IMR-90 (cell line): ENCODE measurements at regions not wholly inside any gene's neighbourhood (a gene's known extent, or its start where the extent isn't known, plus 50 kb on each side); places are given as distances from the start of the nearest gene placed in this dataset.

ENCODE experiments used
- ATAC-seq: fragments of 200-7000 bp; cut with Tn5 transposase; 2 replicates; pipeline ENCODE4 v1.9.1; 2020; ENCODE audit warnings: low read depth, mild to moderate bottlenecking, moderate library complexity
- BruUV-seq: library from RNA; stranded (reverse); fragments of 400-500 nt; replicated peaks from 2 replicates; lab custom pipeline; 2021; lab: Mats Ljungman, UMichigan
- CTCF ChIA-PET: fragments of 300-600 bp; formaldehyde crosslinking; extraction: SDS; loops from one replicate; lab custom pipeline; 2021; ENCODE audit warnings: antibody characterized with exemption; lab: Yijun Ruan, JAX
- POLR2A ChIA-PET: fragments of 300-600 bp; sonication (Branson Sonifier 250); formaldehyde crosslinking; loops from one replicate; lab custom pipeline; 2022; ENCODE audit warnings: antibody characterized with exemption; ENCODE audit not compliant: unreplicated experiment; lab: Charles Lee
- DNase-seq: peaks from one replicate; pipeline ENCODE4 v3.0.0; 2013
- H2AFZ ChIP-seq: replicated peaks from 2 replicates; pipeline ENCODE3; 2013; ENCODE audit warnings: low read length, mild to moderate bottlenecking; ENCODE audit not compliant: poor library complexity
- H2AK5ac ChIP-seq: 2 replicates; pipeline ENCODE4 v1.6.1; 2013; ENCODE audit warnings: low read depth, low read length, inconsistent platforms
- H2AK9ac ChIP-seq: replicated peaks from 2 replicates; pipeline ENCODE3; 2013; ENCODE audit warnings: mild to moderate bottlenecking, low read depth, low read length, moderate library complexity; ENCODE audit not compliant: poor library complexity
- H2BK120ac ChIP-seq: 2 replicates; pipeline ENCODE4 v1.6.1; 2013; ENCODE audit warnings: low read depth, low read length, inconsistent platforms
- H2BK15ac ChIP-seq: 3 replicates; pipeline ENCODE4 v1.6.1; 2013; ENCODE audit warnings: low read depth, low read length, inconsistent platforms
- H2BK20ac ChIP-seq: 2 replicates; pipeline ENCODE4 v1.6.1; 2013; ENCODE audit warnings: low read depth, mild to moderate bottlenecking, inconsistent platforms, low read length, moderate library complexity
- H2BK5ac ChIP-seq: 2 replicates; pipeline ENCODE4 v1.6.1; 2013; ENCODE audit warnings: mild to moderate bottlenecking, low read depth, low read length, inconsistent platforms; ENCODE audit not compliant: poor library complexity, severe bottlenecking
- H3K14ac ChIP-seq: replicated peaks from 2 replicates; pipeline ENCODE4 v1.6.1; 2013; ENCODE audit warnings: low read depth, low read length, inconsistent platforms
- H3K18ac ChIP-seq: 2 replicates; pipeline ENCODE4 v1.6.1; 2013; ENCODE audit warnings: low read depth, low read length, control low read depth
- H3K23ac ChIP-seq: 2 replicates; pipeline ENCODE4 v1.6.1; 2013; ENCODE audit warnings: low read depth, low read length, inconsistent platforms
- H3K27ac ChIP-seq: 2 replicates; pipeline ENCODE4 v1.5.1; 2013; ENCODE audit warnings: mild to moderate bottlenecking, control low read depth, low read length; ENCODE audit not compliant: insufficient read depth
- H3K27me3 ChIP-seq: 2 replicates; pipeline ENCODE4 v1.6.1; 2013; ENCODE audit warnings: low read length; ENCODE audit not compliant: control insufficient read depth, insufficient read depth
- H3K36me3 ChIP-seq: 2 replicates; pipeline ENCODE4 v1.6.1; 2013; ENCODE audit warnings: low read length, mixed read lengths; ENCODE audit not compliant: control insufficient read depth, insufficient read depth
- H3K4ac ChIP-seq: 2 replicates; pipeline ENCODE4 v1.6.1; 2013; ENCODE audit warnings: low read depth, low read length, inconsistent platforms
- H3K4me1 ChIP-seq: 2 replicates; pipeline ENCODE4 v1.6.1; 2013; ENCODE audit warnings: low read length, mixed read lengths; ENCODE audit not compliant: control insufficient read depth, insufficient read depth
- H3K4me2 ChIP-seq: 2 replicates; pipeline ENCODE4 v1.6.1; 2013; ENCODE audit warnings: low read depth, mild to moderate bottlenecking, control low read depth, low read length, moderate library complexity
- H3K4me3 ChIP-seq: 2 replicates; pipeline ENCODE4 v1.5.1; 2013; ENCODE audit warnings: low read depth, mild to moderate bottlenecking, control low read depth, low read length, moderate library complexity; ENCODE audit not compliant: insufficient read depth
- H3K56ac ChIP-seq: 2 replicates; pipeline ENCODE4 v1.6.1; 2013; ENCODE audit warnings: low read length, inconsistent platforms; ENCODE audit not compliant: insufficient read depth; ENCODE audit errors: extremely low read depth
- H3K79me1 ChIP-seq, 2 experiments: 2 replicates each; pipeline ENCODE4 v1.6.1; 2013; ENCODE audit warnings: low read length in 2 of 2, inconsistent platforms in 1 of 2, low read depth in 1 of 2
- H3K9ac ChIP-seq: 2 replicates; pipeline ENCODE4 v1.6.1; 2013; ENCODE audit warnings: low read depth, low read length, control low read depth
- H3K9me1 ChIP-seq: 2 replicates; pipeline ENCODE4 v1.6.1; 2013; ENCODE audit warnings: low read length, inconsistent platforms; ENCODE audit not compliant: insufficient read depth
- H3K9me3 ChIP-seq: 2 replicates; pipeline ENCODE4 v1.6.1; 2013; ENCODE audit warnings: low read length; ENCODE audit not compliant: control insufficient read depth, insufficient read depth
- H4K20me1 ChIP-seq: 2 replicates; pipeline ENCODE4 v1.6.1; 2013; ENCODE audit warnings: low read length, inconsistent platforms; ENCODE audit not compliant: insufficient read depth
- H4K5ac ChIP-seq: 2 replicates; pipeline ENCODE4 v1.6.1; 2013; ENCODE audit warnings: mild to moderate bottlenecking, low read depth, low read length, control low read depth
- H4K8ac ChIP-seq, 2 experiments: 2 replicates each; pipeline ENCODE4 v1.6.1; 2013; ENCODE audit warnings: low read depth in 2 of 2, low read length in 2 of 2, control low read depth in 1 of 2, inconsistent platforms in 1 of 2
- H4K91ac ChIP-seq: 2 replicates; pipeline ENCODE4 v1.6.1; 2013; ENCODE audit warnings: low read depth, low read length, inconsistent platforms; ENCODE audit not compliant: insufficient read depth
- FOS ChIP-seq: fragments of 150-350 bp; IDR thresholded peaks from 2 replicates; pipeline ENCODE4 v1.6.1; 2016; ENCODE audit warnings: low read depth, low read length
- MAFK ChIP-seq: IDR thresholded peaks from 2 replicates; pipeline ENCODE4 v1.6.1; 2012; ENCODE audit warnings: low read depth, low read length, improper control_type of control experiment
- MAZ ChIP-seq: IDR thresholded peaks from 2 replicates; pipeline ENCODE4 v1.6.1; 2012; ENCODE audit warnings: low read depth, mild to moderate bottlenecking, low read length, improper control_type of control experiment, moderate library complexity, borderline replicate concordance
- MXI1 ChIP-seq: IDR thresholded peaks from 2 replicates; pipeline ENCODE4 v1.6.1; 2012; ENCODE audit warnings: low read depth, mild to moderate bottlenecking, low read length, moderate library complexity, borderline replicate concordance
- NFE2L2 ChIP-seq: fragments of 150-350 bp; IDR thresholded peaks from 2 replicates; pipeline ENCODE4 v1.6.1; 2016; ENCODE audit warnings: low read depth, mild to moderate bottlenecking, low read length
- RAD21 ChIP-seq: IDR thresholded peaks from 2 replicates; pipeline ENCODE4 v1.6.1; 2012; ENCODE audit warnings: low read length, improper control_type of control experiment
- RCOR1 ChIP-seq: IDR thresholded peaks from 2 replicates; pipeline ENCODE4 v1.6.1; 2012; ENCODE audit warnings: mild to moderate bottlenecking, low read length, improper control_type of control experiment; ENCODE audit not compliant: insufficient replicate concordance
- RFX5 ChIP-seq: IDR thresholded peaks from 2 replicates; pipeline ENCODE4 v1.8.0; 2012; ENCODE audit warnings: low read depth, mild to moderate bottlenecking, low read length, moderate library complexity
- SMC3 ChIP-seq: fragments of 150-350 bp; IDR thresholded peaks from 2 replicates; pipeline ENCODE4 v1.6.1; 2016; ENCODE audit warnings: low read depth, mild to moderate bottlenecking, antibody characterized with exemption, low read length, moderate library complexity
- WGBS, 2 experiments: methylation state at CpG; one replicate each; pipeline versions ENCODE4 v1.1.5 to v1.1.7; 2013; ENCODE audit warnings: missing lambda C conversion rate in 2 of 2; ENCODE audit not compliant: insufficient read length in 1 of 2; ENCODE audit errors: extremely low coverage in 2 of 2; 5-methylcytosine and 5-hydroxymethylcytosine counted together
- dilution Hi-C: fragments of 300-500 bp; cut with HindIII; formaldehyde crosslinking; loops from one replicate; pipeline ENCODE4 v1.14.3; 2018; ENCODE audit warnings: low sequenced_read_pairs; ENCODE audit not compliant: unreplicated experiment
- in situ Hi-C: fragments of 300-500 bp; cut with MboI; formaldehyde crosslinking; loops from 3 replicates; pipeline ENCODE4 v1.14.3; 2019; ENCODE audit warnings: low sequenced_read_pairs, inconsistent platforms, mixed read lengths
- intact Hi-C: fragments of 100-400 bp; cut with micrococcal nuclease; formaldehyde crosslinking; loops from 2 replicates; pipeline ENCODE4 v1.10.0; 2022
- TF ChIP-seq, protein P1 (sequence below): conservative IDR thresholded peaks from 2 replicates; pipeline ENCODE4 v1.5.1; 2012; ENCODE audit warnings: mild to moderate bottlenecking, low read depth, low read length, improper control_type of control experiment
- TF ChIP-seq, protein P2 (sequence below): fragments of 150-350 bp; IDR thresholded peaks from 2 replicates; pipeline ENCODE4 v1.6.1; 2017; ENCODE audit warnings: mild to moderate bottlenecking, antibody characterized with exemption, low read length, low read depth

GRCh38 chr14:30507209-30507608 lies 51.7 kb upstream of the G2E3 start:
- no peaks in the 10 kb centered on the region for H4K20me1 ChIP-seq
- intact Hi-C loops = no loop called here
- in situ Hi-C loops = no loop called here
- H2AK9ac ChIP-seq = no peak overlapping the region
- H3K4me2 ChIP-seq = no peak overlapping the region
- H3K9ac ChIP-seq = no peak overlapping the region
- H3K27ac ChIP-seq = no peak overlapping the region
- no peak for TF ChIP-seq RAD21
- TF ChIP-seq RFX5 = no peak
- no peak for TF ChIP-seq MAZ
- TF ChIP-seq, protein P1, sequence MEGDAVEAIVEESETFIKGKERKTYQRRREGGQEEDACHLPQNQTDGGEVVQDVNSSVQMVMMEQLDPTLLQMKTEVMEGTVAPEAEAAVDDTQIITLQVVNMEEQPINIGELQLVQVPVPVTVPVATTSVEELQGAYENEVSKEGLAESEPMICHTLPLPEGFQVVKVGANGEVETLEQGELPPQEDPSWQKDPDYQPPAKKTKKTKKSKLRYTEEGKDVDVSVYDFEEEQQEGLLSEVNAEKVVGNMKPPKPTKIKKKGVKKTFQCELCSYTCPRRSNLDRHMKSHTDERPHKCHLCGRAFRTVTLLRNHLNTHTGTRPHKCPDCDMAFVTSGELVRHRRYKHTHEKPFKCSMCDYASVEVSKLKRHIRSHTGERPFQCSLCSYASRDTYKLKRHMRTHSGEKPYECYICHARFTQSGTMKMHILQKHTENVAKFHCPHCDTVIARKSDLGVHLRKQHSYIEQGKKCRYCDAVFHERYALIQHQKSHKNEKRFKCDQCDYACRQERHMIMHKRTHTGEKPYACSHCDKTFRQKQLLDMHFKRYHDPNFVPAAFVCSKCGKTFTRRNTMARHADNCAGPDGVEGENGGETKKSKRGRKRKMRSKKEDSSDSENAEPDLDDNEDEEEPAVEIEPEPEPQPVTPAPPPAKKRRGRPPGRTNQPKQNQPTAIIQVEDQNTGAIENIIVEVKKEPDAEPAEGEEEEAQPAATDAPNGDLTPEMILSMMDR = no peak
- TF ChIP-seq MXI1 = no peak
- TF ChIP-seq SMC3 = no peak
- TF ChIP-seq MAFK = no peak
- TF ChIP-seq RCOR1 = no peak
- TF ChIP-seq NFE2L2 = no peak
- TF ChIP-seq, protein P2, sequence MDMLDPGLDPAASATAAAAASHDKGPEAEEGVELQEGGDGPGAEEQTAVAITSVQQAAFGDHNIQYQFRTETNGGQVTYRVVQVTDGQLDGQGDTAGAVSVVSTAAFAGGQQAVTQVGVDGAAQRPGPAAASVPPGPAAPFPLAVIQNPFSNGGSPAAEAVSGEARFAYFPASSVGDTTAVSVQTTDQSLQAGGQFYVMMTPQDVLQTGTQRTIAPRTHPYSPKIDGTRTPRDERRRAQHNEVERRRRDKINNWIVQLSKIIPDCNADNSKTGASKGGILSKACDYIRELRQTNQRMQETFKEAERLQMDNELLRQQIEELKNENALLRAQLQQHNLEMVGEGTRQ = no peak
- no peak for TF ChIP-seq FOS
- no peak overlapping the region for H3K18ac ChIP-seq
- H4K5ac ChIP-seq = no peak overlapping the region
- WGBS, 2 experiments = no CpG with 5 or more reads among the region's 3 CpGs
- DNase-seq (no peak), ATAC-seq (no peak)
- H2BK5ac ChIP-seq = no peak overlapping the region
- H3K4me3 ChIP-seq = no peak overlapping the region
- no peak overlapping the region for H3K23ac ChIP-seq
- dilution Hi-C loops = no loop called here
- BruUV-seq = no TSS peak
- H2BK15ac ChIP-seq = no peak overlapping the region
- no peak overlapping the region for H2BK120ac ChIP-seq
- no peak overlapping the region for H2AFZ ChIP-seq
- H4K91ac ChIP-seq = no peak overlapping the region
- CTCF ChIA-PET = no interaction called here
- peaks cover 2% of the 10 kb centered on the region; the same call in 1 of the 2 replicates for H3K27me3 ChIP-seq
- H3K79me1 ChIP-seq = no peaks in the 10 kb centered on the region
- no peak overlapping the region for H3K56ac ChIP-seq
- H2BK20ac ChIP-seq = no peak overlapping the region
- H3K9me3 ChIP-seq = no peaks in the 10 kb centered on the region
- H4K8ac ChIP-seq = no peak overlapping the region
- no peak overlapping the region for H3K14ac ChIP-seq
- no peaks in the 10 kb centered on the region for H3K36me3 ChIP-seq
- POLR2A ChIA-PET = no interaction called here
- H2AK5ac ChIP-seq = no peak overlapping the region
- no peak overlapping the region for H3K4ac ChIP-seq
- no peaks in the 10 kb centered on the region for H3K9me1 ChIP-seq
- no peaks in the 10 kb centered on the region for H3K4me1 ChIP-seq
